Endothelial cell of hepatic sinusoid (primary cell): ENCODE measurements at regions not wholly inside any gene's neighbourhood (a gene's known extent, or its start where the extent isn't known, plus 50 kb on each side); places are given as distances from the start of the nearest gene placed in this dataset.
"Not testable (repeated sequence)": the region's sequence is repeated elsewhere in the genome, so short reads cannot be mapped to it uniquely, and the experiment has no call there.

Experiments
- in situ Hi-C: cut with HindIII; loops from 2 replicates; pipeline ENCODE4 v1.10.0; 2017; ENCODE audit warnings: low sequenced_read_pairs

- in situ Hi-C loops = no loop called here
Observed at GRCh38 chr1:185478877-185479276, 161.8 kb upstream of the IVNS1ABP start.

GRCh38 chr1:185477638-185478580 is 160.9 kb upstream of the IVNS1ABP start:
- in situ Hi-C loops = no loop called here

GRCh38 chr1:185474440-185475149 is 157.6 kb upstream of the IVNS1ABP start:
- in situ Hi-C loops = no loop called here

GRCh38 chr1:185473186-185473585 is 156.1 kb upstream of the IVNS1ABP start:
- in situ Hi-C loops = no loop called here

GRCh38 chr1:185468626-185469025 is 151.6 kb upstream of the IVNS1ABP start:
- in situ Hi-C loops = no loop called here

GRCh38 chr1:185467122-185467521 is 150.1 kb upstream of the IVNS1ABP start:
- in situ Hi-C loops = no loop called here

GRCh38 chr1:185464777-185465176 is 147.7 kb upstream of the IVNS1ABP start:
- in situ Hi-C loops = no loop called here

- in situ Hi-C loops = no loop called here
Observed at GRCh38 chr1:185463433-185463832, 146.4 kb upstream of the IVNS1ABP start.

- in situ Hi-C loops = no loop called here
Observed at GRCh38 chr1:185463011-185463410, 146.0 kb upstream of the IVNS1ABP start.

- in situ Hi-C loops = not testable (repeated sequence)
Observed at GRCh38 chr1:185460723-185461122, 143.7 kb upstream of the IVNS1ABP start.

- in situ Hi-C loops = no loop called here
Observed at GRCh38 chr1:185459141-185459540, 142.1 kb upstream of the IVNS1ABP start.

- in situ Hi-C loops = no loop called here
Observed at GRCh38 chr1:185458670-185459069, 141.6 kb upstream of the IVNS1ABP start.

GRCh38 chr1:185453496-185454192 is 136.6 kb upstream of the IVNS1ABP start:
- in situ Hi-C loops = no loop called here

- in situ Hi-C loops = no loop called here
Observed at GRCh38 chr1:185450917-185451316, 133.9 kb upstream of the IVNS1ABP start.

GRCh38 chr1:185450060-185450788 is 133.2 kb upstream of the IVNS1ABP start:
- in situ Hi-C loops = no loop called here

GRCh38 chr1:185449378-185450059 is 132.5 kb upstream of the IVNS1ABP start:
- in situ Hi-C loops = no loop called here

- in situ Hi-C loops = no loop called here
Observed at GRCh38 chr1:185448591-185449186, 131.6 kb upstream of the IVNS1ABP start.

GRCh38 chr1:185446131-185446530 is 129.1 kb upstream of the IVNS1ABP start:
- in situ Hi-C loops = no loop called here

- in situ Hi-C loops = no loop called here
Observed at GRCh38 chr1:185445594-185445993, 128.6 kb upstream of the IVNS1ABP start.

GRCh38 chr1:185444676-185445075 is 127.6 kb upstream of the IVNS1ABP start:
- in situ Hi-C loops = no loop called here
